Iris pigment epithelial cell (primary cell): ENCODE measurements at regions not wholly inside any gene's neighbourhood (a gene's known extent, or its start where the extent isn't known, plus 50 kb on each side); places are given as distances from the start of the nearest gene placed in this dataset.
A peak's percentile ranks its signal among the peaks of the same experiment; 100 is the strongest.
"Not testable (repeated sequence)": the region's sequence is repeated elsewhere in the genome, so short reads cannot be mapped to it uniquely, and the experiment has no call there.

Source experiments
- DNase-seq: peaks from one replicate; pipeline ENCODE4 v3.0.0-alpha.2; 2011; ENCODE audit warnings: low read depth

DNA sequence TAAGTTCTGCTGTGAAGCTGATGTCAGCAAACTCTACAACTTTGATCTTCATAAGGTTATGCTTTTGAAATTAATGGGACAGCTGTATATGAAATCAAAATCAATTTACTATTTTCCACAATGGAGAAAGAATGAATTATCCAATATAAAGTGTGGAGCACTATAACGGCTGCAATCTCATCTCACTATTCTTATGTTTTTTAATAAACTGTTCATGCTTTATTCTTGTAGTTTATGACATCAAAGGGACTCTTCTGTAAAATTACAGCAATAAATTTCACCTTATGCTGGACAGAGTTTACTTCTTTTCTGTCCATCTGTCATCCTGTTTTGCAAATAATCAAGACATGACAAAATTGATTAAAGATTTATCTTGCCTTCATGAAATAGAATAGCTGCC is 192.5 kb downstream of the TECRL start:
- no peak for DNase-seq

DNA sequence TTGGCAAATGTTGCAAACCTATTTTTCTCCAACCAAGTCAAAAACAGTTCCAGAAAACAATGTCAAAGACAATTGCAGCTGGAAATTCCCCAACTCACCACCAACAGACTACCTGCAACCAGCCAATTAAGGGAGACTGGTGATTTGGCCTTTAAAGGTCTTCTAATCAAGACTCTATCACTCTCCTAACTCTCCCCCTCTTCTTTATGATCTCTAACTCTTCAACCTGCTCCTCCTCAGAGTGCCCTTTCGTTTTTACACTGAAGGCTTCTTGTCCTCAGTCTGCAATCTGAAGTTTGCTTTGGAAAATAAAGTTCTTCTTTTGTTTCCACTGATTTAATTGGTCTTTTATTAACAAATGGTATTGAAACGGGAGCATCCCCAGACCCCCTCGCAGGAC is 203.9 kb downstream of the TECRL start:
- DNase-seq = no peak

DNA sequence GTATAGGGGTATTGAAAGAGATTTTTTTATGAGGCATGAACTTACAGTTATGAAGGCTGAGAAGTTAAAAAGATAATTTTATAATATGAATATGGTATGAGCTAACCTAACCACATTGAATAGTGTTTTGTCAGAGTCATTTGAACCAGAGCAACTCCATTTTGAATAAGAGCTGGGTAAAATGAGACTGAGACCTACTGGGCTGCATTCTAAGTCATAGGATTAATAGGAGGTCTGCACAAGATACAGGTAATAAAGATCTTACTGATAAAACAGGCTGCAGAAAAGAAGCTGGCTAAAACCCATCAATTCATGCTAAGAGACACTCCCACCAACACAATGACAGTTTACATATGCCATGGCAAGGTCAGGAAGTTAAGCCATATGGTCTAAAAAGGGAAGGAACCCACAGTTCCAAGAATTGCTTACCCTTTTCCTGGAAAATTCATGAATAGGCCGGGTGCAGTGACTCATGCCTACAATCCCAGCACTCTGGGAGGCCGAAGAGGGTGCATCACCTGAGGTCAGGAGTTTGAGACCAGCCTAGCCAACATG is 209.2 kb downstream of the TECRL start:
- DNase-seq = no peak

DNA sequence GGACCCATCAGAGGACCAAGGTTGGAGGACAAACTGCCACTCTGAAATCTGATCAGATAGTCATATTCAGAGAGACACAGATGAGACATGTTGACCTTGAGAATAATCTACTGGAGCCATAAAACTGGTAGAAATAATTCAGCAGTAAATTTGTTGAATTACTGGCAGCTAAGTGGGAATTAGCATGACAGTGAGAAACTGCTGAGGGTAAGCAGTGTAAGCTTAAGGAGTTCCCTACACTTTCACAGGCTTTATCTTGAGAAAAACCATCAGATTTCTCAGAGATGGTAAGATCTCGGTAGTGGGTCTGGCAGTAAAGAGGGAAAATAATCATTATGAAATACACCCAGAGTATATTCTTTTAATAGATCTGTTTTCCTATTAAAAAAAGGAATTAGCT is 213.7 kb downstream of the TECRL start:
- DNase-seq = no peak

DNA sequence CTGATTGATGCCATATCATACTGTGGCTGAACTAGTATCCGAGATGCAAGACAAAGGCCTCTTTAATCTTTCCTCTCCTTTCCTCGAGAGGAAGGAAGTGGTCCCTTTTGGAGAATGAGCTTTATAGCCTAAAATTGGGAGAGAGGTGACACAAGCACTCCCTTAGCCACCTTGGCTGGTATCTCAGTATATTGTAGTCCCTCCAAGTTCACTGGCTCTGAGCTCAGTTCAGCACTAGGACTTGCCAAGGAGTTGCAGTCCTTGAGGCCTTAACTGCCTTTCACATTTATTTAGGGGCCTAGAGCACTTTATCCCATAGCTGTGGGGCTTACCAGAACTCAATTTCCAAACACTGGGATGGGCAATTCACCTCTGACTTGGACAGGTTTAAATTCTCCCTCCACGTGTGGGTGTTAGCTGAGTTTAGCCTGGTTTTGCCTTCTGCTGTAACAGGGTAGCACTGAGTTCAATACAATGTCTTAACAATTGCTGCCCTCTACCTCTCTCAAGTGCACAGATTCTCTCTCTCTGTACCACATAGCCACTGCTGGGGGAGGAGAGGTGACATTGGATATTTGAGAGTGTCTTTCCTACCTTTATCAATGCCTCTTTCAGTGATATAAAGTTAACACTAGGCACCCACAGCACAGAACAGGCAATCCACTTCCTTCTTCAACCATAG is 216.4 kb downstream of the TECRL start:
- DNase-seq = no peak

DNA sequence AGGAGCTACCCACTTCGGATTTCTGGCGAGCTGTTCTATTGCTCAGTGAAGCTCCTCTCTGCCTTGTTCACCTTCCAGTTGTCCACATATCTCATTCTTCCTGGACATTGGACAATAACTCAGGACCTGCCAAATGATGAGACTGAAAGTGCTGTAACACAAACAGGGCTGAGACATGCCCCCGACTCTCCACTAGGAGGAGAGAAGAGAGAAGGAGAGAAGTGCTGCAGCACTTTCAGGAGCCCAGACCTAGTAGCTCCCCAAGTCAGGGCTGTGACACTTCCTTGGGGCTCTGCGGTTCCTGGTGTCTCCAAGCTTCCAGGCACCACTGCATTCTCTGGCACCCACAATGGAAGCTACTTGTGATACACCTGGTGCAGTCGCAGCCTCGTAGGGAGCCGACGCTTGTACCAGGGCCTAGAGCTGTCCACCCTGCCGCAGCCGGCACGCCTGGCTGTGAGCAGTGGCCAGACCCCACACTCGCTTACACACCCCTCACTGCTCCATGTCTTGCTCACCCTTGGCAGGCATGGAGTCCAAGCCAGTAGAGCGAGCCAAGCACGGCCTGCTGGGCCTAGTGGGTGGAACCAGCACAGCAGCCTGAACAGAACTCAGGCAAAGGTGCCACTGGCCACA is 234.9 kb downstream of the TECRL start:
- DNase-seq = no peak

DNA sequence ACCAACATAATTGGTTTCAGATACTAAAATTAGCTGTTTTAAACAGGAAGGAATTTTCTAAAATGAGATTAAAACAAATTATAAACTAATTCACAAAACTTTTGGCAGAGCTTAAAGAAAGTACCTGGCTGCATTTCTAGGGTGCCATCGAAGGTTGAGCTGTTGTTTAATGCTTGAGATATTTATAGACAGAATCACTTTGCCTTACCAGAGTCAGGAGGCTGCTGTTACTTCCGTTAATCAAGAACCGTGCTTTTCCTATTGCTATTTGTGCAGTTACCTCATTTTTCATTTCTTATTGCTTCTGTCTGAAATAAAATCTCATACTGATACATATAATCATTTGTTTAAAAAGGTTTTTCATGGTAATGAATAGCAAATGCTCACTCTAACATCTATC is 242.9 kb downstream of the TECRL start:
- no peak for DNase-seq

DNA sequence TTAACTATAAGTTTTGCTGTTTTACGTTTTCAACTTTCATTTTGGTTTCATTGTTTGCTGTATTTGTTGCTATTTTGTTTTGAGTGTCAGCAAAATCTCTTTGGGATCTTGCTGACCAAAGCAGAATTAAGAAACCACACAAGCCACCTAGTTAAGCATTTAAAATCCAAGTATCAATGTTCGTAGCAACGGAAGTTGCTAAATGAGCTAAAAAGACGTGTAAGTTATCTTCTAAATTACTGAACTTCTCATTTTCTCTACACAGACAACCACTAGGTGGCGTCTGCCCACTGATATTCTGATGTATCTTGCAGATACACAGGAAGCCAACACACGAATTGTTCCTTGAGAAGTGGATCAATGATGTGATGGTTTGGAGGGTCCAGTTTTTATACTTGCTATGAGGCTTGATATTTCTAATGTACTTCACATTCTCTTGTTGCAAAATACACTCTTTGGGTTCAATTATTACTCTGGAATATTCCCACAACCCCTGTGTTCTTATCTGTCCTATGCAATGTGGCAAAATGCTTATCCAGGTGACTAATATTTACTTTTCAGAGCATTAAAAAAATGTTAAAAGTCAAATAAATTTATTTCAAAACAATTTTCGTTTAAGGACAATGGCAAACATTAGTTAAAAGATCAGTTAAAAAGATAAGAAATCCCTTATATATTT is 250.5 kb downstream of the TECRL start:
- DNase-seq = peak; percentile 50

DNA sequence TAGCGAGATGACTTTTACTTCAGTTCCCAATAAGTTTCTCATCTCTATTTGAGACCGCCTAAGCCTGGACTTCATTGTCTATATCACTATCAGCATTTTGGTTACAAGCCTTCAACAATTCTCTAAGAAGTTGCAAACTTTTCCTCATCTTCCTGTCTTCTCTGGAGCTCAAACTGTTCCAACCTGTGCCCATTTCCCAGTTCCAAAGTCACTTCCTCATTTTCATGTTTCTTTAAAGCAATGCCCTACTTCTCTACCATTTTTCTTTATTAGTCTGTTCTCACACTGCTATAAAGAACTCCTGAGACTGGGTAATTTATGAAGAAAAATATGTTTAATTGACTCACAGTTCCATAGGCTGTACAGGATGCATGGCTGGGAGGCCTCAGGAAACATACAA is 251.9 kb downstream of the TECRL start:
- no peak for DNase-seq

DNA sequence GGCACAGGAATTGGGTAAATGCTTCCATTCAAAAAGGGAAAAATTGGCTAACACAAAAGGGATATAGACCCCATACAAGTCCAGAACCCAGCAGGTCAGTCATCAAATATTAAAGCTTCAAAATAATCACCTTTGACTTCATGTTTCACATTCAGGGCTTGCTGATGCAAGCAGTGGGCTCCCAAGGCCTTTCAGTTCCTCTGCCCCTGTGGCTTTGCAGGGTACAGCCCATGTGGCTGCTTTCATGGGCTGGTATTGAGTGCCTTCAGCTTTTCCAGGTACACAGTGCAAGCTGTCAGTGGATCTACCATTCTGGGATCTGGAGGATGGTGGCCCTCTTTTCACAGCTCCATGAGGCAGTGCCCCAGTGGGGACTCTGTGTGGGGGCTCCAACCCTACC is 253.0 kb downstream of the TECRL start:
- no peak for DNase-seq

DNA sequence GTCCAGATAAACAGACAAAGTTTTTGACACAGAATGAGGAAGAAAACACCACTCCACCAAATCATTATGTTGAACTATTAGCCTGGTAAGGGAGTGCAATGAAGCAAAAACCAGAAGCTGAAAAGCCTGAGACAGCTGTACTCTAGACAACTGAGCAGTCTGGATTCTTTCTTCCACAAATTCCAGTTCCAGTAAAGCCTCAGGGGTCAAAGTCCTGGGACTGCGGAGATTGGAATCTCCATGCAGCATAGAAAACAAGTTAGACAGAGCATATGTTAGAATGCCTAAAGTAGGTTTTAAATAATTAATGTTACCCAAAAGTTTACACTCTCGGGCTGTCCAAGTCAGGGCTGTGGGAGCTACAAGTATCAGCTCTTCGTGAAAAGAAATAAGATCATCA is 263.2 kb downstream of the TECRL start:
- no peak for DNase-seq

DNA sequence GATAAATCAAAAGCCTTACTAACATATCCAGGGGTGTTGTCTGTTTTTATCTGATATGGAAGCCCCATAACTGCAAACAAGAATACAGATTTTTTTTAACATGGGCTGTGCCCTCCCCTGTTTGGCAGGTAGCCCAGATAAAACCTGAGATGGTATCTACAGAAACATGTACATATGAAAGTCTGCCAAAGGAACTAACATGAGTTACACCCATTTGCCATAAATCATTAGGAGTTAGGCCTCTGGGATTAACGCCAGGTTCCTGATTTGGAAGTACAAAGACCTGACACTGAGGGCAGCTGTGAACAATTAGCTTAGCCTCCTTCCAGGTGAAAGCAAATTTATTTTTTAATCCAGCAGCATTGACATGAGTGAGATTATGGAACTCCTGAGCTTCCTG is 264.3 kb downstream of the TECRL start:
- no peak for DNase-seq

DNA sequence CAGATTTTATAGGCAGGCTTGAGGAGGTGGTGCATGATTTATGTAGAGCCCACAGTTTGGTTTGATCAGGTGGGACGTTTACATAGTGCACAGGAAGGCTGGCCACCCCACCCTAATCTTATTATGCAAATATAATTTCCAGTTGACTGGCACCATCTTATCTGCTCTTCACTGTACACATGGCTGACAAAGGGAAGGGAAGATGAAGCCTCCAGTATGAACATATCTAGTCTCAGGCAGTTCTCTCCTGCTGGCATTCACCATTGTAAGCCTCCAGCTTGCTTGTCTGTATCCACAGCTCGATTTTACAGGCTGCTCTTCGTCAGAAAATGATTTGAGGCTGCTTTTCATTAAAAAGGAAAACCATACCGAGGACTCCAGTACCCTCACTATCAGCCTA is 278.3 kb downstream of the TECRL start:
- DNase-seq = no peak

DNA sequence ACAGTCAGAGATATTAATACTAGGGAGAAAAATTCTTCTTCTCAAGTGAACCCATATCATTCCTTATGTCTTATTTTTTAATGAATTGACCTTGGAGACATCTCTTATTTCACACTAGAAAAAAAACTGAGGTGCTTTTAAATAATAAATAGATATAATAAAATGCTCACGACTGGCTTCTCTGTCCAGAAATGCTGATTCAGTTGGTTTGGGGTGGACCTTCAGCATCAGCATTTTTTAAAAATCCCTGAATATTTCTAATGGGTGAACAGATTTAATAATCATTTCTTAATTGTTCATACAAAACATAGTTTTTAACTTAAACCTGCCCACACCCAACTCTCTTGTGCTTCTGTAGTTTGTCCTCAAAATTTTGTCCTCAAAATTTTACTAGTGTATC is 283.9 kb downstream of the TECRL start:
- no peak for DNase-seq

DNA sequence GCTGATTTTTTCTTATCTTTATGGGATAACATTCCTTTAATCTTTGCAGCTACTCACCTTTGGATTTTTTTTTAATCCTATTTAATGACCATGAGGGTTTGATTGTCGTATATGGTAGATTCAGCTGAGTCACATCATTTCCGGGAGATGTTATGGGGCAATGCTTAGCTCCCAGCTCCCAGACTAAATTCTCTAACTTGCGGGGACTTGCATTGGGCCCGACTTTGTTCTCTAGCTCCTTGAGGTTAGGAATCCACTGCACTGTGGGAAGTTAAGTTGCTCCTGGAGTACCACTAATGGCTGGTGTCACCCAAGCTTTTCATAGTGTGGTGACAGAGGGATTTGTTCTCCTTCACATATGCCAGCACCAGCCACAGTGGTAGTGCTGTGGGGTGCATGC is 287.4 kb downstream of the TECRL start:
- DNase-seq = no peak

DNA sequence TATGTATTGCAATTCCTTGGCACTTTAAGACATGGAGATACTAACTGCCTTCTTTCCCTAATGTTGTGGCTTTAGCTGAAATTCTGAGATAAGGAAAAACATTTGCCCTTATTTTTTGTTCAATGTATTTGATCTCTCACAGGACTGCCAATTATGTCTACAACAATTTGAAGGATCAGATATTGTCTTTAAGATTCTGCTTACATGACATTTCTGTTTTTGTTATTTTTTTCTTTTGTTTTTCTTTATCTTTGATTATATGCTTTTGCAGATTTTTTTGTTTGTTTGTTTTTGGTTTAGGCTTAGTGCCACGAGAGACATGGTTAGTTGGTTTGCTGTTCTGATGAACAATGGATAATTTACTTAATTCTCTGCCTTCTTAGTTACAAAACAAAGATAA is 303.3 kb downstream of the TECRL start:
- no peak for DNase-seq

DNA sequence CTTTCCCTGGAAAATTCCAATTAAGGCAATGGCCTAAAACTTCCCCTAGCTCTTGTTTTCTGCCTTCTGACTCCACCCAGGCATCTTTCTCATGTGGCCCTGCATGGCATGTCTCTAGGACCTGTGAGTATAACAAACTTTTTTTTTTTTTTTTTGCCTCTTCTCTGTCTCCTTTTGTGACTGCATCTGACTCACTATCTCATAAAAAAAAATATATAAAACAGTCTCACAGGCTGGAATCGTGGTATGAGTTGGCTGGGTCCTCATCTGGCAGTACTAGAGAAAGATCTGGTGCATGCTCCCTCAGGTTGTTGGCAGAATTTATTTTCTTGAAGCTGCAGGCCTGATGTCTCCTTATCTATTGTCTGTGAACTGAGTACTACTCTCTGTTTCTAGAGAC is 313.9 kb downstream of the TECRL start:
- DNase-seq = no peak

DNA sequence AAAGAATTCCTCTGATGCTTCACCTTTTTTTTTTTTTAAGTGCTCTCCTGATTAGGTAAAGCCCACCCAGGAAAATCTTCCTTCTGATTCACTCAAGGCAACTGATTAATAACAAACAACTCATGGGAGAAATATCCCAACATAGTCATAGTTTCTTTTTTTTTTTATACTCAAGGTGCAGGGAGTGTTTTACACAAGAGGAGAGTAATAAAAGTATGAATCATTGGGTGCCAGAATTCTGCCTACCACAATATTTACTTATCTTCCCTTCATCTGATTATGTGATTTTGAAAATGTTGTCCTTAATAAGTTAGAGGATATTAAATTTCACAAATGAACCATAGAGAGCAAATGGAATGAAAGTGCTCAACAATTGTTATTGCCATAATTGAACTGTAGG is 329.9 kb downstream of the TECRL start:
- DNase-seq = no peak

DNA sequence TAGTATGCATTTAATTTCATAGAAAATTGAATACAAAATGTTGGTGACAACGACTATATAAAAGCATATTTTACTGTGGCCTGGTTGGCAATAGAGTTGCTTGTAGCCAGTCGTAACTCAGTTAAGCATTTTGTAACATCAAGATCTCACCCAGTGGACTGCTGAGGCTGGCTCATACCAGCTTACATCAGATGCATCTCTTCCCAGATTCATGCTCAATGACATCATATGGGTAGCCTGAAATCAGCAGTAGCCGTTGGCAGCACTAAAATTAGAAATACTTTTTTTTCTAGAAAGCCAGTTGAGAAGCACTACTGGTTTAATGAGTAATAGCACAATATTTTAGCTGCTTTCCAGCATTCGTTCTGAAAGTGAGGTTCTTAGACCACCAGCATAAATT is 341.2 kb downstream of the TECRL start:
- DNase-seq = peak; percentile 2

DNA sequence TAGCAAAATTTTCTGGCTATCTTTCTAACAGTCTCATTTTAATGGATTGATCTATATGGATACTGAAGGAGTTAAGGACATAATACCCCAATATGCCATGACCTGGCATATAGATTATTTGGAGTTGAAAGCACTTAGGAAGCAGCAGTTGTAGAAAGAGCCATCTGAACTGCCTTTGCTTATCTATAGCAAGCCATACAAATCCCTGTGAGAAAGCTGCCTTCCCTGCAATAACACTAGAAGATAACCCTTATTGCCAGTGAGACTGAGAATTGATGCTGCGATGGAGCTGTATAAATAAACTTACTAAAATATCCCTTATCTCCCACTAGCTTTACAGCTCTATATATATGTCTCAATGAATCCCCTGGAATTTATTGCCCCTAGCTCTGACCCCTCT is 346.3 kb downstream of the TECRL start:
- no peak for DNase-seq

DNA sequence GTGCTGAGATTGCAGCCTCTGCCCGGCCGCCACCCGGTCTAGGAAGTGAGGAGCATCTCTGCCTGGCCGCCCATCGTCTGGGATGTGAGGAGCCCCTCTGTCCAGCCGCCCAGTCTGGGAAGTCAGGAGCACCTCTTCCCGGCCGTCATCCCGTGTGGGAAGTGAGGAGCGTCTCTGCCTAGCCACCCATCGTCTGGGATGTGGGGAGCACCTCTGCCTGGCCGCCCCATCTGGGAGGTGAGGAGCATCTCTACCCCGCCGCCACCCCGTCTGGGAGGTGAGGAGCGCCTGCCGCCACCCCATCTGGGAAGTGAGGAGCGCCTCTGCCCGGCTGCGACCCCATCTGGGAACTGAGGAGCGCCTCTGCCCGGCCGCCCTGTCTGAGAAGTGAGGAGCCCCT is 372.2 kb downstream of the TECRL start:
- not testable (repeated sequence) for DNase-seq

DNA sequence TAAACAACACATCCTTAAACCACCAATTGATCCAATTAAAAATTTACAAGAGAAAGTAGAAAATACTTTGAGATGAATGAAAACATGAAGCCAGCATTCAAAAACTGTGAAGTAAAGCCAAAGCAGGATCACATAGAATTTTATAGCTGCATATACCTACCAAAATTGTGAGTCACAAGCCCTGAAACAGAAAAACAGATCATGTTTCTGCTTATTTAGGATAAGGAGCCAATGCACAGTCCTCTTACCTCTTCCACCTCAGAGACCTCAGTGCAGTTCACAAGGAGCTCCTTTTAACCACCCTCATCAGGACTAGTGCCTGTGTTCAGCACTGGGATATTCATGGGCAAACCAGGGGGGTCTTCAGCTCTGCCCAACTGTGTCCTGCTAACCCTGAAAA is 386.7 kb downstream of the TECRL start:
- DNase-seq = no peak

DNA sequence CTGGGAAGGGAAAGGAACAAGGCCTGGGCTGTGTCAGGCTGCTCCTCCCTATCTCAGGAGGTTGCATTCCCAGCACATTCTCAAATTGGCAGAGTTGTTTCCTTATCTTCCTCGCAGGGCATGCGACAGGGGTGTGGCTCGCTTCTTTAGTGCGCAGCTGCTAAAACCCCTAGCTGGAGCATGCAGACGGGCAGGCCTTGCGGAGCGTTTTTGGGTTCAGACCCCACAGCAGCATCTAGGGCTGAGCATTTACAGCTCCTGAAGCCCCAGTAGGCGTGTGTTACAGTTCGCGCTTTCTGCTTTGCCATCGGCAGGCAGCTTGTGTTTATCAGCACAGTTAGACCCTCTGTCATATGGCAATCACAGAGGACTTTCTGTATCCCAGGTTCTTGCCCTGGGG is 392.4 kb downstream of the TECRL start:
- no peak for DNase-seq
